A673 (cell line): ENCODE measurements at regions not wholly inside any gene's neighbourhood (a gene's known extent, or its start where the extent isn't known, plus 50 kb on each side); places are given as distances from the start of the nearest gene placed in this dataset.

ENCODE experiments used
- BruUV-seq: library from RNA; stranded (reverse); fragments of 400-500 nt; replicated peaks from 2 replicates; lab custom pipeline; 2021; lab: Mats Ljungman, UMichigan
- CTCF ChIA-PET: fragments of 300-600 bp; sonication (Branson Sonifier 250); formaldehyde crosslinking; loops from one replicate; lab custom pipeline; 2022; ENCODE audit warnings: antibody characterized with exemption; lab: Charles Lee
- POLR2A ChIA-PET: fragments of 300-600 bp; sonication (Branson Sonifier 250); formaldehyde crosslinking; loops from one replicate; lab custom pipeline; 2022; ENCODE audit warnings: antibody characterized with exemption; ENCODE audit not compliant: low non-redundant PET; lab: Charles Lee
- DNase-seq: peaks from one replicate; pipeline ENCODE4 v3.0.0-alpha.2; 2015; ENCODE audit warnings: low spot score
- H3K27ac ChIP-seq: fragments of 200-600 bp; sonication (generic); 2 replicates; pipeline ENCODE4 v1.5.1; 2016; ENCODE audit warnings: mixed run types, low read depth, mild to moderate bottlenecking, mixed read lengths, antibody characterized with exemption, low read length; ENCODE audit not compliant: poor library complexity, severe bottlenecking
- H3K27me3 ChIP-seq: fragments of 200-600 bp; sonication (generic); replicated peaks from 2 replicates; pipeline ENCODE4 v1.6.1; 2017; ENCODE audit warnings: mixed run types, low read depth, mild to moderate bottlenecking, mixed read lengths, antibody characterized with exemption, low read length; ENCODE audit not compliant: insufficient read depth, poor library complexity
- H3K36me3 ChIP-seq: fragments of 200-600 bp; sonication (generic); 2 replicates; pipeline ENCODE4 v1.6.1; 2016; ENCODE audit warnings: mixed run types, mild to moderate bottlenecking, mixed read lengths, antibody characterized with exemption, low read length; ENCODE audit not compliant: insufficient read depth, poor library complexity, severe bottlenecking
- H3K4me1 ChIP-seq: fragments of 200-600 bp; sonication (generic); 2 replicates; pipeline ENCODE4 v1.6.1; 2017; ENCODE audit warnings: mixed run types, mild to moderate bottlenecking, mixed read lengths, antibody characterized with exemption, low read length; ENCODE audit not compliant: insufficient read depth, poor library complexity, severe bottlenecking
- H3K4me3 ChIP-seq: fragments of 200-600 bp; sonication (generic); 2 replicates; pipeline ENCODE4 v1.5.1; 2016; ENCODE audit warnings: low read depth, mixed run types, mild to moderate bottlenecking, mixed read lengths, low read length; ENCODE audit not compliant: poor library complexity, severe bottlenecking
- H3K9me3 ChIP-seq: fragments of 200-600 bp; sonication (generic); 2 replicates; pipeline ENCODE4 v1.6.1; 2016; ENCODE audit warnings: mixed run types, low read depth, mild to moderate bottlenecking, mixed read lengths, antibody characterized with exemption, low read length; ENCODE audit not compliant: poor library complexity, severe bottlenecking
- CTCF ChIP-seq: fragments of 300-800, 200-600 bp; sonication (generic); conservative IDR thresholded peaks from 2 replicates; pipeline ENCODE4 v1.5.1; 2017; ENCODE audit warnings: low read depth, mild to moderate bottlenecking, antibody characterized with exemption, low read length, moderate library complexity, mixed read lengths
- EZH2 ChIP-seq: fragments of 200-600 bp; sonication (generic); IDR thresholded peaks from 2 replicates; pipeline ENCODE4 v1.6.1; 2017; ENCODE audit warnings: borderline replicate concordance, low read depth, mild to moderate bottlenecking, mixed read lengths, antibody characterized with exemption, low read length; ENCODE audit not compliant: poor library complexity, severe bottlenecking
- intact Hi-C: fragments of 100-400 bp; cut with micrococcal nuclease; formaldehyde crosslinking; loops from one replicate; pipeline ENCODE4 v1.10.0; 2022; ENCODE audit not compliant: unreplicated experiment

GRCh38 chr2:106623456-106623855 lies 136.3 kb downstream of the CD8B2 start:
- BruUV-seq, result no TSS peak
- DNase-seq, result no peak
- Histone ChIP-seq H3K27ac (no peak overlapping the region), H3K27me3 (no peaks in the 10 kb centered on the region), H3K4me3 (no peak overlapping the region), H3K36me3 (no peaks in the 10 kb centered on the region), H3K4me1 (no peaks in the 10 kb centered on the region), H3K9me3 (no peaks in the 10 kb centered on the region)
- TF ChIP-seq EZH2, result no peak
- TF ChIP-seq CTCF, result no peak
- ChIA-PET POLR2A (no interaction called here), CTCF (no interaction called here)
- intact Hi-C loops, result no loop called here

- H3K27ac ChIP-seq, result no peak overlapping the region
- DNase-seq, result no peak
- ChIA-PET POLR2A (no interaction called here), CTCF (no interaction called here)
- no TSS peak for BruUV-seq
- no peaks in the 10 kb centered on the region for H3K36me3 ChIP-seq
- no peaks in the 10 kb centered on the region for H3K4me1 ChIP-seq
- intact Hi-C loops, result no loop called here
- no peak overlapping the region for H3K4me3 ChIP-seq
- TF ChIP-seq EZH2 (no peak), CTCF (no peak)
- no peaks in the 10 kb centered on the region for H3K9me3 ChIP-seq
- H3K27me3 ChIP-seq, result no peaks in the 10 kb centered on the region
These were observed 137.7 kb downstream of the CD8B2 start for GRCh38 chr2:106624787-106625380.

- Histone ChIP-seq H3K4me3 (no peak overlapping the region), H3K27ac (no peak overlapping the region), H3K4me1 (no peaks in the 10 kb centered on the region), H3K27me3 (no peaks in the 10 kb centered on the region), H3K9me3 (no peaks in the 10 kb centered on the region), H3K36me3 (no peaks in the 10 kb centered on the region)
- BruUV-seq, result no TSS peak
- no peak for TF ChIP-seq CTCF
- no peak for TF ChIP-seq EZH2
- intact Hi-C loops, result no loop called here
- no peak for DNase-seq
- POLR2A ChIA-PET, result no interaction called here
- CTCF ChIA-PET, result no interaction called here
These were observed 141.2 kb downstream of the CD8B2 start for GRCh38 chr2:106628377-106628776.
